H9 (cell line): ENCODE measurements at regions not wholly inside any gene's neighbourhood (a gene's known extent, or its start where the extent isn't known, plus 50 kb on each side); places are given as distances from the start of the nearest gene placed in this dataset.
"Not testable (repeated sequence)": the region's sequence is repeated elsewhere in the genome, so short reads cannot be mapped to it uniquely, and the experiment has no call there.

Source experiments
- DNase-seq: peaks from one replicate; pipeline ENCODE4 v3.0.0-alpha.2; 2017
- H2AFZ ChIP-seq: one replicate; pipeline ENCODE4 v1.6.1; 2013; ENCODE audit warnings: mild to moderate bottlenecking, low read length, control low read depth, moderate library complexity
- H2AK5ac ChIP-seq: 2 replicates; pipeline ENCODE4 v1.6.1; 2013; ENCODE audit warnings: low read length, control low read depth, mixed read lengths; ENCODE audit not compliant: insufficient read length
- H2BK120ac ChIP-seq: one replicate; pipeline ENCODE4 v1.6.1; 2013; ENCODE audit warnings: low read depth, mild to moderate bottlenecking, low read length, control low read depth, inconsistent platforms; ENCODE audit not compliant: poor library complexity, severe bottlenecking
- H2BK12ac ChIP-seq: 2 replicates; pipeline ENCODE4 v1.6.1; 2013; ENCODE audit warnings: low read length, control low read depth, mixed read lengths, low read depth; ENCODE audit not compliant: insufficient read length
- H2BK15ac ChIP-seq: 2 replicates; pipeline ENCODE4 v1.6.1; 2013; ENCODE audit warnings: low read depth, low read length, control low read depth
- H2BK20ac ChIP-seq: one replicate; pipeline ENCODE4 v1.6.1; 2013; ENCODE audit warnings: low read depth, mild to moderate bottlenecking, low read length, control low read depth, inconsistent platforms; ENCODE audit not compliant: poor library complexity, severe bottlenecking
- H2BK5ac ChIP-seq: 2 replicates; pipeline ENCODE4 v1.6.1; 2013; ENCODE audit warnings: low read length, control low read depth, mixed read lengths; ENCODE audit not compliant: insufficient read length
- H3K14ac ChIP-seq: 2 replicates; pipeline ENCODE4 v1.6.1; 2013; ENCODE audit warnings: low read length, control low read depth; ENCODE audit not compliant: insufficient read depth
- H3K18ac ChIP-seq: 2 replicates; pipeline ENCODE4 v1.6.1; 2013; ENCODE audit warnings: low read depth, mild to moderate bottlenecking, mixed read lengths, low read length, control low read depth; ENCODE audit not compliant: insufficient read length
- H3K23ac ChIP-seq: 2 replicates; pipeline ENCODE4 v1.6.1; 2013; ENCODE audit warnings: low read length, control low read depth, mixed read lengths, low read depth; ENCODE audit not compliant: insufficient read length
- H3K23me2 ChIP-seq: 2 replicates; pipeline ENCODE4 v1.6.1; 2013; ENCODE audit warnings: low read depth, mild to moderate bottlenecking, mixed read lengths, low read length, control low read depth; ENCODE audit not compliant: insufficient read length, poor library complexity, severe bottlenecking
- H3K27ac ChIP-seq: 2 replicates; pipeline ENCODE4 v1.5.1; 2013; ENCODE audit warnings: low read length, control low read depth, mixed read lengths, low read depth; ENCODE audit not compliant: insufficient read length
- H3K27me3 ChIP-seq: 2 replicates; pipeline ENCODE4 v1.6.1; 2013; ENCODE audit warnings: low read length, control low read depth, inconsistent platforms; ENCODE audit not compliant: insufficient read depth
- H3K4ac ChIP-seq: 2 replicates; pipeline ENCODE4 v1.6.1; 2013; ENCODE audit warnings: low read depth, mild to moderate bottlenecking, control low read depth, inconsistent platforms, low read length, moderate library complexity
- H3K4me1 ChIP-seq: 2 replicates; pipeline ENCODE4 v1.6.1; 2013; ENCODE audit warnings: low read length, control low read depth, inconsistent platforms; ENCODE audit not compliant: insufficient read depth
- H3K4me2 ChIP-seq: 2 replicates; pipeline ENCODE4 v1.6.1; 2013; ENCODE audit warnings: low read length, control low read depth, mixed read lengths; ENCODE audit not compliant: insufficient read length, insufficient read depth
- H3K56ac ChIP-seq: 2 replicates; pipeline ENCODE4 v1.6.1; 2013; ENCODE audit warnings: low read depth, mild to moderate bottlenecking, mixed read lengths, low read length, control low read depth; ENCODE audit not compliant: insufficient read length
- H3K79me1 ChIP-seq: 2 replicates; pipeline ENCODE4 v1.6.1; 2013; ENCODE audit warnings: low read depth, mild to moderate bottlenecking, moderate library complexity, low read length, control low read depth, inconsistent platforms; ENCODE audit not compliant: insufficient read depth, poor library complexity, severe bottlenecking
- H3K79me2 ChIP-seq: 2 replicates; pipeline ENCODE4 v1.6.1; 2013; ENCODE audit warnings: low read length, control low read depth, inconsistent platforms; ENCODE audit not compliant: insufficient read depth
- H3K9ac ChIP-seq: 2 replicates; pipeline ENCODE4 v1.6.1; 2013; ENCODE audit warnings: low read length, control low read depth, mixed read lengths; ENCODE audit not compliant: insufficient read length; ENCODE audit errors: extremely low read depth
- H3K9me3 ChIP-seq: one replicate; pipeline ENCODE4 v1.6.1; 2013; ENCODE audit warnings: low read depth, low read length, inconsistent platforms; ENCODE audit not compliant: control insufficient read depth
- H3T11ph ChIP-seq: one replicate; pipeline ENCODE4 v1.6.1; 2013; ENCODE audit warnings: mild to moderate bottlenecking, low read length, control low read depth, inconsistent platforms
- H4K20me1 ChIP-seq: one replicate; pipeline ENCODE4 v1.6.1; 2013; ENCODE audit not compliant: control insufficient read depth, insufficient read length, insufficient read depth
- H4K5ac ChIP-seq: 2 replicates; pipeline ENCODE4 v1.6.1; 2013; ENCODE audit warnings: low read depth, mild to moderate bottlenecking, mixed read lengths, low read length, control low read depth; ENCODE audit not compliant: insufficient read length
- H4K8ac ChIP-seq: replicated peaks from 2 replicates; pipeline ENCODE4 v1.6.1; 2013; ENCODE audit warnings: low read length, control low read depth, mixed read lengths, low read depth; ENCODE audit not compliant: insufficient read length
- H4K91ac ChIP-seq: 2 replicates; pipeline ENCODE4 v1.6.1; 2013; ENCODE audit warnings: low read depth, mild to moderate bottlenecking, moderate library complexity, mixed read lengths, low read length, control low read depth; ENCODE audit not compliant: insufficient read length
- H3K27ac Mint-ChIP-seq, 3 experiments: 2 replicates in 2 of 3; 3 replicates in 1 of 3; pipeline ENCODE4 v1.8.0; 2020 to 2021; ENCODE audit warnings: mixed read lengths in 3 of 3, mild to moderate bottlenecking in 1 of 3, moderate library complexity in 1 of 3
- H3K27me3 Mint-ChIP-seq: 2 replicates; pipeline ENCODE4 v1.8.0; 2021; ENCODE audit warnings: low read depth, mild to moderate bottlenecking, moderate library complexity, mixed read lengths
- H3K36me3 Mint-ChIP-seq, 3 experiments: 2 replicates in 2 of 3; 3 replicates in 1 of 3; pipeline ENCODE4 v1.8.0; 2020 to 2021; ENCODE audit warnings: low read depth in 3 of 3, mixed read lengths in 3 of 3; ENCODE audit not compliant: insufficient read depth in 1 of 3
- H3K4me1 Mint-ChIP-seq, 2 experiments: 2 replicates each; pipeline ENCODE4 v1.8.0; 2020; ENCODE audit warnings: mixed read lengths in 2 of 2
- H3K4me3 Mint-ChIP-seq, 2 experiments: 2 replicates in 1 of 2; 3 replicates in 1 of 2; pipeline ENCODE4 v1.8.0; 2020 to 2021; ENCODE audit warnings: mild to moderate bottlenecking in 2 of 2, mixed read lengths in 2 of 2, moderate library complexity in 1 of 2
- H3K9me3 Mint-ChIP-seq, 2 experiments: 2 replicates in 1 of 2; 3 replicates in 1 of 2; pipeline ENCODE4 v1.8.0; 2020; ENCODE audit warnings: mild to moderate bottlenecking in 2 of 2, mixed read lengths in 2 of 2, moderate library complexity in 1 of 2
- WGBS: extraction: QIAGEN DNeasy Blood & Tissue Kit; methylation state at CpG from one replicate; pipeline ENCODE4 v1.1.7; 2013; ENCODE audit warnings: missing lambda C conversion rate, low lambda C conversion rate, mixed read lengths; ENCODE audit not compliant: insufficient read length; ENCODE audit errors: extremely low coverage; 5-methylcytosine and 5-hydroxymethylcytosine counted together

DNA sequence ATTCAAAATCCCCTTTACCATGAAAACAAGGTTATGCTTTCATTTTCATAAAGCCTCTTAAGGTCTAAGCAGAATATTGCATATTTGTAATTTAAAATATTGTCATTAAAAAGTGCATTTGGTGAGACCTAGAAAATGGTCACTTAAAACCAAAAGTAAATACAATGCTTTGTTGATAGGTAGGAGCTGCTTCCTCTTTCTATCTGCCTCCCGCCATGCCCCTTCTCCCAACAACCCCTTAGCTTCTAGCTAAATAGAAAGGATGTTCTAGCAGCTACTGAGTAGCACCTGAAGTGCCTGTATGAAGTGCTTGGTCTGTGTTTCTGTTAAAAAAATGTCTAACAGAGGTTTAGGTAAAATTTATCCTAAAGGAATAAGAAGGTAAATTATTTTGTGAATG, 128.8 kb downstream of the SPATA31A1 start:
- H4K5ac ChIP-seq, H3K4me2 ChIP-seq, H3K36me3 Mint-ChIP-seq, H2BK120ac ChIP-seq, H2BK12ac ChIP-seq, H3K79me1 ChIP-seq, H4K20me1 ChIP-seq, H3K23me2 ChIP-seq, H3K4me1 ChIP-seq, H3K27ac ChIP-seq, H3K18ac ChIP-seq, H3K4ac ChIP-seq, H3T11ph ChIP-seq, H3K27me3 Mint-ChIP-seq, H3K4me1 Mint-ChIP-seq, H3K27ac Mint-ChIP-seq, H2AFZ ChIP-seq, DNase-seq, H3K4me3 Mint-ChIP-seq, H2BK20ac ChIP-seq, H3K9ac ChIP-seq, H2BK15ac ChIP-seq, H3K79me2 ChIP-seq, H3K23ac ChIP-seq, H2BK5ac ChIP-seq, H3K9me3 Mint-ChIP-seq, H2AK5ac ChIP-seq, H3K9me3 ChIP-seq, H3K14ac ChIP-seq, H3K56ac ChIP-seq, H4K91ac ChIP-seq, H3K27me3 ChIP-seq, H4K8ac ChIP-seq: not testable (repeated sequence)
- WGBS, result no CpG with 5 or more reads among the region's 1 CpG

DNA sequence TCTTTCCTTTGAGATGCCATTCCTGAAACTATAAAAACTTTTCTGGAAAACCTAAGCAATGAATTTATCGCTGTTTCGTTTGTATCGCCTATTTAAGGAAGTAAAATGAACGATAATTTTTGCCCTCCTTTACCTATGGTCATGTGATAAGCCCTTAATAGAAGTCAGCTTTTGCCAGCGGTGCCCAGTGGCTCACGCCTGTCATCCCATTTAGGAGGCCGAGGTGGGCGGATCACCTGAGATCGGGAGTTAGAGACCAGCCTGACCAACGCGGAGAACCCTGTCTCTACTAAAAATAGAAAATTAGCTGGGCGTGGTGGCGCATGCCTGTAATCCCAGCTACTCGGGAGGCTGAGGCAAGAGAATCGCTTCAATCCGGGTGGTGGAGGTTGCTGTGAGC, 132.0 kb downstream of the SPATA31A1 start:
- DNase-seq, H3K4me3 Mint-ChIP-seq, H3K9ac ChIP-seq, H3K4me2 ChIP-seq, H2BK12ac ChIP-seq, H3K9me3 ChIP-seq, H4K91ac ChIP-seq, H3K79me2 ChIP-seq, H4K5ac ChIP-seq, H3K27me3 ChIP-seq, H3K56ac ChIP-seq, H4K20me1 ChIP-seq, H2AFZ ChIP-seq, H3K14ac ChIP-seq, H3K18ac ChIP-seq, H3K4me1 ChIP-seq, H3K79me1 ChIP-seq, H3K4ac ChIP-seq, H2AK5ac ChIP-seq, H2BK20ac ChIP-seq, H3K27me3 Mint-ChIP-seq, H4K8ac ChIP-seq, H3K36me3 Mint-ChIP-seq, H3K23me2 ChIP-seq, H3K4me1 Mint-ChIP-seq, H2BK15ac ChIP-seq, H2BK5ac ChIP-seq, H3K23ac ChIP-seq, H2BK120ac ChIP-seq, H3K27ac ChIP-seq, H3T11ph ChIP-seq, H3K9me3 Mint-ChIP-seq, H3K27ac Mint-ChIP-seq: not testable (repeated sequence)
- WGBS, result no CpG with 5 or more reads among the region's 16 CpGs

GRCh38 chr9:39496248-39496647, 140.8 kb downstream of the SPATA31A1 start:
- H3K4me2 ChIP-seq, H2BK5ac ChIP-seq, H4K8ac ChIP-seq, H3K9me3 ChIP-seq, H3K4me1 Mint-ChIP-seq, H3K56ac ChIP-seq, H2AFZ ChIP-seq, H3K27ac ChIP-seq, H3K27ac Mint-ChIP-seq, H3K27me3 ChIP-seq, H3K14ac ChIP-seq, DNase-seq, H3K9me3 Mint-ChIP-seq, H3K79me2 ChIP-seq, H3K23ac ChIP-seq, H4K20me1 ChIP-seq, H3K23me2 ChIP-seq, H3T11ph ChIP-seq, H2BK20ac ChIP-seq, H4K5ac ChIP-seq, H2BK120ac ChIP-seq, H3K27me3 Mint-ChIP-seq, H3K18ac ChIP-seq, H3K4ac ChIP-seq, H2AK5ac ChIP-seq, H4K91ac ChIP-seq, H2BK15ac ChIP-seq, H2BK12ac ChIP-seq, H3K9ac ChIP-seq, H3K79me1 ChIP-seq, H3K36me3 Mint-ChIP-seq, H3K4me1 ChIP-seq, H3K4me3 Mint-ChIP-seq: not testable (repeated sequence)
- WGBS, result no CpG with 5 or more reads among the region's 4 CpGs
